Activated T-helper 1 cell treated with anti-CD3 and anti-CD28 coated beads, Interleukin-2, amount 50 U/mL, for 16 hours (primary cell): ENCODE measurements at regions not wholly inside any gene's neighbourhood (a gene's known extent, or its start where the extent isn't known, plus 50 kb on each side); places are given as distances from the start of the nearest gene placed in this dataset.

Source experiments
- DNase-seq, 2 donors: peaks; one replicate each; pipeline ENCODE4 v3.0.0-alpha.2; 2020; ENCODE audit warnings: low read depth in 1 of 2, low spot score in 1 of 2

- DNase-seq = no peak
These were observed 50.0 kb upstream of the DOCK9 start for GRCh38 chr13:99027661-99028425.

- no peak for DNase-seq
These were observed 51.0 kb upstream of the DOCK9 start for GRCh38 chr13:99028890-99029289.

- no peak for DNase-seq
These were observed 51.7 kb upstream of the DOCK9 start for GRCh38 chr13:99029576-99029975.

GRCh38 chr13:99030326-99030725, 52.5 kb upstream of the DOCK9 start:
- DNase-seq = no peak

GRCh38 chr13:99031832-99032231, 54.0 kb upstream of the DOCK9 start:
- no peak for DNase-seq

- no peak for DNase-seq
These were observed 56.0 kb upstream of the DOCK9 start for GRCh38 chr13:99033814-99034213.

GRCh38 chr13:99034333-99035085, 56.6 kb upstream of the DOCK9 start:
- no peak for DNase-seq

GRCh38 chr13:99035715-99036114, 57.9 kb upstream of the DOCK9 start:
- DNase-seq = no peak

GRCh38 chr13:99037756-99038155, 59.9 kb upstream of the DOCK9 start:
- no peak for DNase-seq

GRCh38 chr13:99039718-99040280, 61.9 kb upstream of the DOCK9 start:
- DNase-seq = no peak

- DNase-seq = no peak
These were observed 62.8 kb upstream of the DOCK9 start for GRCh38 chr13:99040536-99041131.

- DNase-seq = no peak
These were observed 63.5 kb upstream of the DOCK9 start for GRCh38 chr13:99041337-99041736.

- DNase-seq = no peak
These were observed 63.9 kb upstream of the DOCK9 start for GRCh38 chr13:99041788-99042187.

- no peak for DNase-seq
These were observed 64.8 kb upstream of the DOCK9 start for GRCh38 chr13:99042521-99043250.

GRCh38 chr13:99043831-99044231, 66.0 kb upstream of the DOCK9 start:
- DNase-seq = no peak

- DNase-seq = no peak
These were observed 66.9 kb upstream of the DOCK9 start for GRCh38 chr13:99044764-99045163.

- DNase-seq = no peak
These were observed 67.5 kb upstream of the DOCK9 start for GRCh38 chr13:99045396-99045795.

- no peak for DNase-seq
These were observed 69.0 kb upstream of the DOCK9 start for GRCh38 chr13:99046851-99047250.

- no peak for DNase-seq
These were observed 73.2 kb upstream of the DOCK9 start for GRCh38 chr13:99050983-99051488.

GRCh38 chr13:99051768-99052455, 74.0 kb upstream of the DOCK9 start:
- no peak for DNase-seq
